G401 (cell line): ENCODE measurements at regions not wholly inside any gene's neighbourhood (a gene's known extent, or its start where the extent isn't known, plus 50 kb on each side); places are given as distances from the start of the nearest gene placed in this dataset.

Source experiments
- DNase-seq: peaks from one replicate; pipeline ENCODE4 v3.0.0-alpha.2; 2015; ENCODE audit warnings: low spot score
- in situ Hi-C: cut with HindIII; loops from 2 replicates; pipeline ENCODE4 v1.10.0; 2016; ENCODE audit warnings: low sequenced_read_pairs, mixed read lengths

- in situ Hi-C loops = no loop called here
- DNase-seq = no peak
Measured at GRCh38 chr5:133789428-133789827, 177.1 kb upstream of the FSTL4 start.

- in situ Hi-C loops = no loop called here
- no peak for DNase-seq
Measured at GRCh38 chr5:133788121-133788520, 175.8 kb upstream of the FSTL4 start.

- in situ Hi-C loops = no loop called here
- no peak for DNase-seq
Measured at GRCh38 chr5:133786420-133786819, 174.1 kb upstream of the FSTL4 start.

- no peak for DNase-seq
- in situ Hi-C loops = no loop called here
Measured at GRCh38 chr5:133785182-133785581, 172.8 kb upstream of the FSTL4 start.

- DNase-seq = no peak
- in situ Hi-C loops = no loop called here
Measured at GRCh38 chr5:133783481-133783880, 171.1 kb upstream of the FSTL4 start.

GRCh38 chr5:133782736-133783135, 170.4 kb upstream of the FSTL4 start:
- in situ Hi-C loops = no loop called here
- DNase-seq = no peak

GRCh38 chr5:133781436-133782225, 169.3 kb upstream of the FSTL4 start:
- DNase-seq = no peak
- in situ Hi-C loops = no loop called here

- in situ Hi-C loops = no loop called here
Measured at GRCh38 chr5:133780619-133781280, 168.4 kb upstream of the FSTL4 start.

GRCh38 chr5:133779828-133780475, 167.6 kb upstream of the FSTL4 start:
- no peak for DNase-seq
- in situ Hi-C loops = no loop called here

More at GRCh38 chr5:133780619-133781280, 168.4 kb upstream of the FSTL4 start:
- DNase-seq = no peak

GRCh38 chr5:133778636-133779035, 166.3 kb upstream of the FSTL4 start:
- in situ Hi-C loops = no loop called here
- no peak for DNase-seq

GRCh38 chr5:133777951-133778350, 165.6 kb upstream of the FSTL4 start:
- DNase-seq = no peak
- in situ Hi-C loops = no loop called here

- in situ Hi-C loops = no loop called here
Measured at GRCh38 chr5:133775584-133776304, 163.4 kb upstream of the FSTL4 start.

GRCh38 chr5:133773247-133774202, 161.2 kb upstream of the FSTL4 start:
- no peak for DNase-seq
- in situ Hi-C loops = no loop called here

More at GRCh38 chr5:133775584-133776304, 163.4 kb upstream of the FSTL4 start:
- DNase-seq = no peak

GRCh38 chr5:133769842-133770241, 157.5 kb upstream of the FSTL4 start:
- DNase-seq = no peak
- in situ Hi-C loops = no loop called here

- DNase-seq = no peak
- in situ Hi-C loops = no loop called here
Measured at GRCh38 chr5:133763744-133764143, 151.4 kb upstream of the FSTL4 start.

- no peak for DNase-seq
- in situ Hi-C loops = no loop called here
Measured at GRCh38 chr5:133761632-133762031, 149.3 kb upstream of the FSTL4 start.

GRCh38 chr5:133760532-133760931, 148.2 kb upstream of the FSTL4 start:
- DNase-seq = no peak
- in situ Hi-C loops = no loop called here

- in situ Hi-C loops = no loop called here
- no peak for DNase-seq
Measured at GRCh38 chr5:133758641-133759040, 146.3 kb upstream of the FSTL4 start.
